ENCODE measurements at regions not wholly inside any gene's neighbourhood (a gene's known extent, or its start where the extent isn't known, plus 50 kb on each side); places are given as distances from the start of the nearest gene placed in this dataset.

- 80 to 87% (median 84%) methylated on average over 1 of the region's 1 CpG for WGBS, 4 donors
- Histone ChIP-seq H3K4me1 (replicated peaks in 1 of 2) (no peaks in the 10 kb centered on the region), H3K36me3 (replicated peaks in 1 of 2) (no peaks in the 10 kb centered on the region), H3K9me3 (replicated peaks in 1 of 3) (no peaks in the 10 kb centered on the region), H3K4me3 (no peak overlapping the region), H3K27ac (no peak overlapping the region), H3K27me3 (no peaks in the 10 kb centered on the region)
- TF ChIP-seq POLR2A (IDR thresholded peaks at IDR 0.05) = no peak
- TF ChIP-seq, protein P1, sequence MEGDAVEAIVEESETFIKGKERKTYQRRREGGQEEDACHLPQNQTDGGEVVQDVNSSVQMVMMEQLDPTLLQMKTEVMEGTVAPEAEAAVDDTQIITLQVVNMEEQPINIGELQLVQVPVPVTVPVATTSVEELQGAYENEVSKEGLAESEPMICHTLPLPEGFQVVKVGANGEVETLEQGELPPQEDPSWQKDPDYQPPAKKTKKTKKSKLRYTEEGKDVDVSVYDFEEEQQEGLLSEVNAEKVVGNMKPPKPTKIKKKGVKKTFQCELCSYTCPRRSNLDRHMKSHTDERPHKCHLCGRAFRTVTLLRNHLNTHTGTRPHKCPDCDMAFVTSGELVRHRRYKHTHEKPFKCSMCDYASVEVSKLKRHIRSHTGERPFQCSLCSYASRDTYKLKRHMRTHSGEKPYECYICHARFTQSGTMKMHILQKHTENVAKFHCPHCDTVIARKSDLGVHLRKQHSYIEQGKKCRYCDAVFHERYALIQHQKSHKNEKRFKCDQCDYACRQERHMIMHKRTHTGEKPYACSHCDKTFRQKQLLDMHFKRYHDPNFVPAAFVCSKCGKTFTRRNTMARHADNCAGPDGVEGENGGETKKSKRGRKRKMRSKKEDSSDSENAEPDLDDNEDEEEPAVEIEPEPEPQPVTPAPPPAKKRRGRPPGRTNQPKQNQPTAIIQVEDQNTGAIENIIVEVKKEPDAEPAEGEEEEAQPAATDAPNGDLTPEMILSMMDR (IDR thresholded peaks at IDR 0.05) = no peak
- no peak for DNase-seq
- intact Hi-C loops (cut with DNase I) = no loop called here
Observed at GRCh38 chr7:11957956-11958355, 126.0 kb upstream of the THSD7A start.

DNA sequence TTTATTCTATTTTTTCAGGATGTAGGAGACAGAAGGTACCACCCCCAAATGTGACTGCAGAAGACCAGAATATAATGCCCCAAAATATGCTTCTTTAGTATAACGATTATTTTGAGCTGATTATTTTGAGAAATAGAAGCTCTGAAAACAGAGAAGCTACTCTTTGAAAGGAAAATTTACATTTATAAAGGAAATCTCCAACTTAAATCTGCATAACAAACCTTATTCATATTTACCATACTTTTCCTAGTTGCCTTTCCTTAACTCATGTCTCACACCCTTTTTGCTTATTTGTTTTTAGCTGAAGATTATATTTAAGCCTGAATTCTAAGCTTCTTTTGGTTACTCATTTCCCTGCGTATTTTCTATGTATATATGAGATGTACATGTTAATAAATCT, 127.1 kb upstream of the THSD7A start:
- no peaks in the 10 kb centered on the region for H3K27me3 ChIP-seq
- H3K27ac ChIP-seq = no peak overlapping the region
- 69 to 77% (median 72%) methylated on average over 2 of the region's 2 CpGs for WGBS, 4 donors
- no peaks in the 10 kb centered on the region for H3K9me3 ChIP-seq (replicated peaks in 1 of 3)
- intact Hi-C loops (cut with DNase I) = no loop called here
- TF ChIP-seq, protein P1 (IDR thresholded peaks at IDR 0.05) = no peak
- TF ChIP-seq POLR2A (IDR thresholded peaks at IDR 0.05) = no peak
- no peaks in the 10 kb centered on the region for H3K36me3 ChIP-seq (replicated peaks in 1 of 2)
- H3K4me3 ChIP-seq = no peak overlapping the region
- H3K4me1 ChIP-seq (replicated peaks in 1 of 2) = no peaks in the 10 kb centered on the region
- DNase-seq = no peak

DNA sequence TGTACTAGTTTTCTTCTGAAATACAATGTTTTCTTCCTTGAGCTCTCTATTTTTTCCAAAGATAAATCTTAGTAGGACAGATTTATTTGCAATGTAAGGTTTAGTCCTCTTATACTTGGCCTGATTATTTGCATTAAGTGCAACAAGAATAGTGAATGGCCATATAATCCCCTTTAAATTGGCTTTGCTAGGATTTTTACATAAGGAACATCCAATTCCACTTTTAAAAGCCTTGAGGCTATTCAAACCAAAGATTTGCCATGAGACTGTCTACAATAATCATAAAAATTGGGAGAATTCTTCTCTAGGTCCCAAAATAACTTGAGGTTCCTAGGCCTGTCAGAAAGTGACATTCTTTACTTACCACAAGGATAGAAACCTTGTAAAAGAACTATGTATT, 128.6 kb upstream of the THSD7A start:
- H3K36me3 ChIP-seq (replicated peaks in 1 of 2) = no peaks in the 10 kb centered on the region
- H3K4me1 ChIP-seq (replicated peaks in 1 of 2) = no peaks in the 10 kb centered on the region
- intact Hi-C loops (cut with DNase I) = no loop called here
- H3K27ac ChIP-seq = no peak overlapping the region
- no peak overlapping the region for H3K4me3 ChIP-seq
- no peaks in the 10 kb centered on the region for H3K9me3 ChIP-seq (replicated peaks in 1 of 3)
- no peaks in the 10 kb centered on the region for H3K27me3 ChIP-seq
- TF ChIP-seq, protein P1 (IDR thresholded peaks at IDR 0.05) = no peak
- TF ChIP-seq POLR2A (IDR thresholded peaks at IDR 0.05) = no peak
- DNase-seq = no peak

DNA sequence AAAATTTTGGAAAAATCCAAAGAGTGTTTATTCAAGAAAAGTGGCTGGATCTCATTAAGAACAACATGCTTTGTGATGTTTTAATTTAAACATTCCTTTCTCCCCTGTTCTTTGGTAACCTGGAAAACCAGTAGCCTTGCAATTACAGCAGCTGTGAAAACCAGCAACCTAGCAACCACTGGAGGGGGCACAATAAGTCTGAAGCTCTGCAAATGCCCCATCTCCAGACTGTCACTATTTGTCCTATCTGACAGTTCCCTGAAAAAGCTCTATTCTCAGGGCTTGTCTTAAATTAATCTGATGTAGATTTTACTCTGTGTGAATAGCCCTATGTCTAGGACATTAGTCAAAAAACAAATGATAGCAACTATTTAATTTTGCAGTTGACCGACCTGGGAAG, 137.6 kb upstream of the THSD7A start:
- H3K9me3 ChIP-seq (replicated peaks in 1 of 3) = peaks cover 0 to 3% (median 0%) of the 10 kb centered on the region in 3 donors
- WGBS, 4 donors = 67 to 87% (median 70%) methylated on average over 1 of the region's 1 CpG
- no peak overlapping the region for H3K4me3 ChIP-seq
- TF ChIP-seq POLR2A (IDR thresholded peaks at IDR 0.05) = no peak
- TF ChIP-seq, protein P1 (IDR thresholded peaks at IDR 0.05) = no peak
- no peaks in the 10 kb centered on the region for H3K27me3 ChIP-seq
- no peak overlapping the region for H3K27ac ChIP-seq
- H3K4me1 ChIP-seq (replicated peaks in 1 of 2) = no peaks in the 10 kb centered on the region
- intact Hi-C loops (cut with DNase I) = no loop called here
- DNase-seq = no peak
- H3K36me3 ChIP-seq (replicated peaks in 1 of 2) = no peaks in the 10 kb centered on the region

Measured in adrenal gland (tissue), 9 donors.